ENCODE measurements at regions not wholly inside any gene's neighbourhood (a gene's known extent, or its start where the extent isn't known, plus 50 kb on each side); places are given as distances from the start of the nearest gene placed in this dataset.

GRCh38 chr11:109123816-109124787 is 297.9 kb upstream of the C11orf87 start:
- Histone ChIP-seq H3K4me3 (no peak overlapping the region), H3K27ac (no peak overlapping the region), H3K4me2 (no peak overlapping the region), H3K4me1 (no peaks in the 10 kb centered on the region), H3K9me3 (no peaks in the 10 kb centered on the region)
- ChIA-PET CTCF (interaction anchor here (0.6 kb wide), 1 partner anchor 86 kb away, joined by 3 read pairs; no protein-coding TSS in a partner anchor), POLR2A (no interaction called here)
- no peak for FAIRE-seq
- 85% methylated on average over 11 of the region's 11 CpGs for WGBS (ENCODE audit: missing lambda C conversion rate)
- no peak for ATAC-seq
- DNase-seq (ENCODE audit: low read depth in 1 of 2, low spot score in 1 of 2): no peak
- TF ChIP-seq RCOR1 (IDR thresholded peaks at IDR 0.05; ENCODE audit: low read depth, low read length) (no peak), ZFP36 (IDR thresholded peaks at IDR 0.05; ENCODE audit: borderline replicate concordance, partially characterized antibody) (no peak), ZC3H11A (IDR thresholded peaks at IDR 0.05) (no peak), NR3C1 (IDR thresholded peaks at IDR 0.05) (no peak), FOSL2 (IDR thresholded peaks at IDR 0.05) (no peak), FOSL2 (CRISPR knock-in tag; IDR thresholded peaks at IDR 0.05) (no peak), RARB (CRISPR knock-in tag; IDR thresholded peaks at IDR 0.05) (no peak), FOSB (CRISPR knock-in tag; IDR thresholded peaks at IDR 0.05) (no peak), HOXA7 (CRISPR knock-in tag; IDR thresholded peaks at IDR 0.05) (no peak), HDAC2 (IDR thresholded peaks at IDR 0.05) (no peak), SREBF2 (IDR thresholded peaks at IDR 0.05) (no peak), HEYL (CRISPR knock-in tag; IDR thresholded peaks at IDR 0.05) (no peak), SMC3 (IDR thresholded peaks at IDR 0.05) (no peak), ATOH8 (CRISPR knock-in tag; IDR thresholded peaks at IDR 0.05; ENCODE audit: low read depth) (no peak), CTCF (IDR thresholded peaks at IDR 0.05) (no peak)

GRCh38 chr11:109130910-109131309 is 291.1 kb upstream of the C11orf87 start:
- no peak overlapping the region for H3K4me3 ChIP-seq
- no peaks in the 10 kb centered on the region for H3K4me1 ChIP-seq
- no peak for DNase-seq (ENCODE audit: low read depth in 1 of 2, low spot score in 1 of 2)
- FAIRE-seq: no peak
- 33% methylated on average over 1 of the region's 1 CpG for WGBS (ENCODE audit: missing lambda C conversion rate)
- TF ChIP-seq TFCP2L1 (CRISPR knock-in tag; IDR thresholded peaks at IDR 0.05): no peak
- no peak for TF ChIP-seq SMC3 (IDR thresholded peaks at IDR 0.05)
- CTCF ChIA-PET: no interaction called here
- POLR2A ChIA-PET: no interaction called here
- ATAC-seq: no peak
- no peak overlapping the region for H3K27ac ChIP-seq
- H3K9me3 ChIP-seq: no peaks in the 10 kb centered on the region
- no peak overlapping the region for H3K4me2 ChIP-seq

GRCh38 chr11:109132539-109132938 is 289.5 kb upstream of the C11orf87 start:
- FAIRE-seq: no peak
- ChIA-PET CTCF (no interaction called here), POLR2A (no interaction called here)
- H3K4me3 ChIP-seq: no peak overlapping the region
- H3K9me3 ChIP-seq: no peaks in the 10 kb centered on the region
- no peak overlapping the region for H3K27ac ChIP-seq
- no peak for DNase-seq (ENCODE audit: low read depth in 1 of 2, low spot score in 1 of 2)
- no peak for ATAC-seq
- 57% methylated on average over 4 of the region's 4 CpGs for WGBS (ENCODE audit: missing lambda C conversion rate)
- H3K4me2 ChIP-seq: no peak overlapping the region
- no peaks in the 10 kb centered on the region for H3K4me1 ChIP-seq
- TF ChIP-seq HEYL (CRISPR knock-in tag; IDR thresholded peaks at IDR 0.05): no peak
- TF ChIP-seq NFE2L2 (conservative IDR thresholded peaks at IDR 0.05; ENCODE audit: low read length): no peak
- TF ChIP-seq HDAC2 (IDR thresholded peaks at IDR 0.05): no peak
- TF ChIP-seq HOXB13 (CRISPR knock-in tag; IDR thresholded peaks at IDR 0.05; ENCODE audit: low read depth): no peak
- no peak for TF ChIP-seq CBX2 (IDR thresholded peaks at IDR 0.05; ENCODE audit: borderline replicate concordance, low read depth)
- no peak for TF ChIP-seq JUN (IDR thresholded peaks at IDR 0.05)
- no peak for TF ChIP-seq TP53 (CRISPR knock-in tag; IDR thresholded peaks at IDR 0.05)
- TF ChIP-seq RCOR1 (IDR thresholded peaks at IDR 0.05; ENCODE audit: low read depth, low read length): no peak
- no peak for TF ChIP-seq HES2 (IDR thresholded peaks at IDR 0.05)
- TF ChIP-seq REST (IDR thresholded peaks at IDR 0.05): no peak
- no peak for TF ChIP-seq HOXB5 (CRISPR knock-in tag; IDR thresholded peaks at IDR 0.05)
- no peak for TF ChIP-seq ELK1 (IDR thresholded peaks at IDR 0.05; ENCODE audit: low read depth, low read length)
- no peak for TF ChIP-seq NR3C1 (IDR thresholded peaks at IDR 0.05)
- no peak for TF ChIP-seq MAZ (IDR thresholded peaks at IDR 0.05; ENCODE audit: borderline replicate concordance, low read depth, low read length)
